ENCODE measurements at regions not wholly inside any gene's neighbourhood (a gene's known extent, or its start where the extent isn't known, plus 50 kb on each side); places are given as distances from the start of the nearest gene placed in this dataset.

DNA sequence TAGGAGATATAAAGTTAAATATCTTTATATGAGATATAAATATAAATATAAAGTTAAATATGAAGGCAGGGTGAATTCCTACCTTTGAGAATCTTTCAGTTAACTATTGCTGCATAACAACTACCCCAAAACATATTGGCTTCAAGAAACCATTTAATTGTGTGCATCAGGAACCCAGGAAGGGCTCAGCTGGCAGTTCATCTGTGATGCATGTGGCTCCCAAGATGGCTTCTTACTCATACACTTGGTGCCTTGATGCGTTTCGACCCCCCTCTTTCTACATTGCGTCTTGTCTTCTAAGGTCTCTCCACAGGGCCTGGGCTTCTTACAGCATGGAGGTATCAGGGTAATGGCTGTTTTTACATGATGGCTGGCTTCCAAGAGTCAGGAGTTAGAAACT is 253.9 kb upstream of the CRY1 start:
- DNase-seq (ENCODE audit: low read depth in 2 of 2) = no peak

GRCh38 chr12:107349008-107349747 is 255.8 kb upstream of the CRY1 start:
- DNase-seq (ENCODE audit: low read depth in 2 of 2) = no peak

DNA sequence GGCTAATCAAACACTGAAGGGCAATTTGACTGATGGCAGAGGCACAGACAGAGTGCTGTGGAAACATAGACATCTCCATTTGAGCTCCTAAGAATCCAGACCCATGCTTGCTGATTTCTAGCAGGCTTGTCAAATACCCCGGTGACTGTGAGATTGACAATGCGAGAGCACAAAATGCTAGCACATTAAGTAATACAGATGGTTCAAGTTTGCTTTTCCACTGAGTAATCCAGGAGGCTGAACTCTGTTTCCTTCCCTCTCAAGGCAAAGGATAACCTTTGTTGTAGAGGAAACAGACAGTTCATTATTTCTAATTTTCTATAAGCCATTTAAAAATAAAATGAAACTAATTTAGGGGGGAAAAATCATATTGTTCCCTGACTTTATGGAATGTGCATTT is 256.5 kb upstream of the CRY1 start:
- no peak for DNase-seq (ENCODE audit: low read depth in 2 of 2)

DNA sequence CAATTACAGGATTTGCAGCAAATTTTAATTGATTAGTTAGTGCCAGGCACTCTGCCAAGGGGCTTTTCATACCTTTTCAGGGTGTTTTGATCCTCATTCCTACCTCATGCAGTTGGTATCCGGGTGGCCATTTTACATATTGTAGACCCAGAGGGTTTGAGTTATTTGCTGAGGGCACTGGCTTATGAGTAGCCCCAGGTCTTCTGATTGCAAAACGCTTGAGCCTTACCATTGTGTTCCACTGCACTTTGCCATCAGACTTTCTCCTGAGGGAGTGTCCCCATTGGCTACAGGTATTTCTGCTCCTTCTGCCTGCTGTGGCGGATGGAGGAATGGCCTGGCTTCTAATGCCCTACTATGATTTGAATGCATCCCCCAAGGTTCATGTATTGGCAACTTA is 257.8 kb upstream of the CRY1 start:
- DNase-seq (ENCODE audit: low read depth in 2 of 2) = no peak

GRCh38 chr12:107351713-107352112 is 258.4 kb upstream of the CRY1 start:
- no peak for DNase-seq (ENCODE audit: low read depth in 2 of 2)

DNA sequence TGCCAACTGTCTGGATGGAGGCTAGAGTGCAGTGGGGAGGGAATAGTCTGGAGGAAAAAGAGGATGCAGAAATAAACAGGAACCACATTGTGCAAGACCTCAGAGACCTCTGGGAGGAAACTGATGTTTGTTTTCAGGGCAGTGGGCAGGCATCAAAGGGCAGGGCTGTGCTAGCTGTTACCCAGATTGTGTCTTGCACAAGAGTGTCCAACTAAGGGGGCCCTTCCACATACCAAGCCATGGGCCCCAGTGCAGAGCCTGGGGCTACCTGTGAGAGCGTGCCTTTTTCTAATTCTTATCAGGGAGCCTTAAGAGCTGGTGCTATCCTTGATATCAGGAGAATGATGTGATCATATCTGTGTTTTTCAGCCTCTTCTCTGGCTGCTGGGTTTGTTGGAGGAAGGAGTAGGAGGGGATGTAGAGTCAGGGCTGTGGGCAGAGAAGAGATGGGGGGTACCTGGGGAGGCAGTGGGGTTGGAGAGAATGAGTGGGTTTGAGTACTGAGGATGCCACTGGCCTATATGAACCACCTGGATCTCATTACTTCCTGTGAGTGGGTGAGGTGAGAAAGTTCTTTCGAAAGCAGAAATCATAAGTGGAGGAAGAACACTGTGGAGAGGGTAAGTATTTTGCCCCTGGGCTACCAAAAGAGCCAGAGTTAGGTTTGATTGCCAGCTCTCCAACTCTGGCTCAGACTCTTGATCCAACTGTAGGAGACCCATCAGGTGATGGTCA is 259.2 kb upstream of the CRY1 start:
- no peak for DNase-seq (ENCODE audit: low read depth in 2 of 2)

GRCh38 chr12:107353312-107353711 is 260.0 kb upstream of the CRY1 start:
- no peak for DNase-seq (ENCODE audit: low read depth in 2 of 2)

DNA sequence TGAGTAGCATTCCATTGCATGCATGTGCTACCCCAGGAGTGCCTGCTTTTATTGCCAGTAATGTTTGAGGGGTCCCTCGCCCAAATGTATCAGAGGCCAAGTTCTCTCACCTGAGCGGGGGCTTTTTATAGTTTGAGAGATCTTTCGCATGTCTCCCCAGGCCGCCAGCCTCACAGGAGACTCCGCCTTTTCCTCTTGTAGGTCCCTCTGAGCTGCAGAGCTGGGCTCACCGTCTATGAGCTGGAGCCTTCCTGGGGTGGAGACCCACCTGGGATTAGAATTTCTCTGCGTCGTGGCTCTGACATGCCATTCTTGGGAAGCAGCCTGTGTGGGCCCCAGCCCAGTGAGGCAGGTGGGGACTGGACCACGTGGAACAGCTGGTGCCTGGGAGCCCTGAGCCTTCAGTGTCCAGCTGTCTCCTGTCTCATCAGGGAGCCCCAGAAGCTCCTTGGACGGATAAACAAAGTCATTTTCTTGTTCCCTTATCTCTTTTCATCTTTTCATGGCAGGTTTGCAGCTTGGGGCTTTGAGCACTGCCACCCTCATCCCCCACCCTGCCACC is 261.7 kb upstream of the CRY1 start:
- no peak for DNase-seq (ENCODE audit: low read depth in 2 of 2)

DNA sequence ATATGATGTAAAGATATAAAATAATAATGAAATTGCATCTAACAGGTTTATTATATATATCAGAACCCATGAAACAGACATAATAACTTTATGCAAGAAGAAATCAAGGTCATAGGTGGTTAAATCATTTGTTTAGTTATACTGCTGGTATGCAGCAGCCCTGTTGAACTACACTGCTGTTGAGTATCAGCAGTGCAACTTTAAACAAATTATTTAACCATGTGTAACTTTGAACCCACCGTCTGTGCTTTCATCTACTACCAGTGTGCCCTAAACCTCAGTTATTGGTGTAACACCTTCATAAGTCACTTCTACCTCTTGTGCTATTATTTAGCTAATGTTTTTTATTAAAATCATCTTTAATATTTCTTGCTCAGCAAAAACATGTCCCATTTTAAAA is 262.3 kb upstream of the CRY1 start:
- no peak for DNase-seq (ENCODE audit: low read depth in 2 of 2)

DNA sequence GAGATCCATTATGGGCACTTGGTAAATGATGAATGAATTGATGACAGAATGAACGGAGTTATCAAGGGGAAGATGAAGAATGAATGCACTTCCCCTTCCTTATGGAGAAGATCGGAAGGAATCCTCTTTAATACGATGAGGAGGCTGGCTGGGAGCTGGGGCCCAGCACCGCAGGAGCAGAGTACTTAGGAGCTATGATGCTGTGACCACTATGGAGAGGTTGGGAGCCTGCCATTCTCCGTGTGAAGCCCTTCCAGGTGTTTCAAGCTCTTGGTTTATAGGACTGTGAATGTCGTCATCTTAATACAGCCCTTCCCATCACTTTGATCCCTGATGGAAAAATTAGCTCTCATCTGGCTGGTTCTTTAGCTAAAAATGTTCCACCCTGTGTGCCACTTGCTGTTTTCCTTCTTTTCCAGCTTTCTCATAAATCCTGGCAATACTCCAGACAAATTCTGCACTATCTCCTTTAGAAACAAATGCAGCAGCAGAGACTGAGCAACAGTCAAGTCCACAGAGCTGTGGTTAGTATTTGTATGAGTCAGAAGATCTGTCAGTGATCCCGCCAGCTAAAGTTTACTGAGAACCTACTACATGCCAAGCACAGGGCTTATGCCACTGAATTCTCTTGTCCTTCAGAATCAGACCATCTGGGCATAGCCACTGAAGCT is 263.1 kb upstream of the CRY1 start:
- DNase-seq (ENCODE audit: low read depth in 2 of 2) = no peak

GRCh38 chr12:107356937-107357295 is 263.6 kb upstream of the CRY1 start:
- DNase-seq (ENCODE audit: low read depth in 2 of 2) = no peak

DNA sequence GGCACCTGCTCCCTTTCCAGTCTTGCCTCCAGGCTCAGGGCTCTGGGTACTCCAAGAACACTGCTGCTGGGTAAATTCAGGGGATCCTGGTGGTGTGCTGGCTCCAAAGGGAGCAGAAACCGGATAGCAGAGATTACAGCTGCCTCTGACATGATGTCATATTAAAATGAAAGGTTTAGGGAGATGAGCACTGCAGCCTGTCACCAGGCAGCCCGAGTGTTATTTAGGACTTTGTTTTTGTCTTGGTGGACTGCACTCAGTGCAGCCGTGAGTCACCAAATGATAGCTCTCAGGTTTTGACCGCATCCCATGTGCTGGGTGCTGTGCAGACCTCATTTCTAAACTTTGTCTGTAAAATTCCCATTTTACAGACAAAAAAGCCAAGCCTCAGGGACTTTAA is 266.0 kb upstream of the CRY1 start:
- DNase-seq (ENCODE audit: low read depth in 2 of 2) = no peak

DNA sequence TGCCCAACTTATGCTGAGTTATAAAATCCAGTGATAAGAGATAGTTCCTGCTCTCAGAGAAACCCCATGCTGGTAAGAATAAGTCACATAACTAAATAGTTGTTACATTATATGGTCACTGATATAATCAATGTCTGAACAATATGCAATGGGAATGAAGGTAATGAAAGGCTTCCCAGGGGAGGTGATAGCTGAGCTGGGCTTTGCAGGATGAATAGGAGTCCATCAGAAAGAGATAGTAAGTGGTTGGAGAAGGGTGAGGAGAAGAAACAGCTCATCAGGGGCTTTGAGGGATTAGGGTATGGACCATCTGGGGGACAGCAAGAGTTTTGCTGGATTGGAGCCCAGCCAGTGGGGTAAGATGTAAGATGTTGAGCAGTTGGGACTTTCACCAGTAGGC is 266.7 kb upstream of the CRY1 start:
- DNase-seq (ENCODE audit: low read depth in 2 of 2) = no peak

DNA sequence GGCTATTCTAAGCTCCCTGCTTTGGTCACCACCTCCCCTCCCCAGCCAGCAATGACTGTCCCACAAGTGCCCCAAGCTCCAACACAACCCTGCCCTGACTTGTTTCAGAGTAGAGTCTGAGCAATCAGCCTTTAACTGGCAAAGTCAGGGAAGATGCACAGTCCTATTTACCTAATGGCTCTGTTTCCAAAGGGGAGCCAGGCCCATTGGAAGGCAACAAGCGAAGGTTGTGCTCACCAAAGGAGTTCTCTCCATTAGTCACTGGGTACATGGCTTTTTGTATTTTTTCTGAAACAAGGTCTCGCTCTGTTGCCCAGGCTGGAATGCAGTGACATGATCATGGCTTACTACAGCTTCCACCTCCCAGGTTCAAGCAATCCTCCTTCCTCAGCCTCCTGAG is 267.1 kb upstream of the CRY1 start:
- no peak for DNase-seq (ENCODE audit: low read depth in 2 of 2)

- DNase-seq (ENCODE audit: low read depth in 2 of 2) = no peak
Measured at GRCh38 chr12:107361970-107362369, 268.6 kb upstream of the CRY1 start.

DNA sequence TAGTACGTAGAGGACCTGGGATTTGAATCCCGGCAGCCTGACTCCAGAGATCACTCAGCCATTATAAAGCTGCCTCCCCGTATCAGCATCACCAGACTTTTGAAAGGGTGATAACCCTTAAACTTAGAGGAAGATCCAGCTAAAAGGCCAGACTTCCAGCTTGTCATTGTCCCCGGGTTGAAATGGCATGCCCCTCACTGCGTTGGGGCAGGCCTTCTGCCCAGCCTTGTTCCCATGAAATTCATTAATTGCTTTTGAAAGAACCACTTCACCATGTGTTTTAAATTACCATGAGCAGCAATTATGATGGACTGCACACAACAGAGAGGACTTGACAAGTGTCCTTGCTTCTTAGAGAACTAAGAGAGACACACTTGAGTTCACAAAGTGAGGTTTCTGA is 269.6 kb upstream of the CRY1 start:
- DNase-seq (ENCODE audit: low read depth in 2 of 2) = no peak

GRCh38 chr12:107364875-107365518 is 271.6 kb upstream of the CRY1 start:
- no peak for DNase-seq (ENCODE audit: low read depth in 2 of 2)

DNA sequence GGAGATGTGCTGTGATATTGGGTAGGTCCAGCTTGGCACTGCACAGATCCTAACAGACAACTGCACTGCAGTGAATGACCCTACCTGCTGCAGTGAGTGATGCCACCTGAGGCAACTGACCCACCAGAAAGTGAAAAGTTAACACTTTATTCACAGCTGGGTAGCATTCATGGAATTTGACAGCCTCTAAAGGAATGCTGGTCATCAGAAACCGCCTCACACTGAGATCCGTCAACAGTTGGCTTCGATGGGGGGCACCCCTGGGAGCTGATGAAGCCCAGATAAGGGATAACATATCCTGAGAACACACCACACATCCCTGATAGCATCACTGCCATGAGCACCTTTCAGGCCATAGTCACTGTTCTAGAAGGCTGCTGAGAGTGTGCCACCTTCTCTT is 272.4 kb upstream of the CRY1 start:
- no peak for DNase-seq (ENCODE audit: low read depth in 2 of 2)

- DNase-seq (ENCODE audit: low read depth in 2 of 2) = no peak
Measured at GRCh38 chr12:107366322-107366721, 273.0 kb upstream of the CRY1 start.

GRCh38 chr12:107368586-107368985 is 275.2 kb upstream of the CRY1 start:
- DNase-seq (ENCODE audit: low read depth in 2 of 2) = peak in 1 of 2 donors; percentile 21

GRCh38 chr12:107369006-107369405 is 275.7 kb upstream of the CRY1 start:
- no peak for DNase-seq (ENCODE audit: low read depth in 2 of 2)

DNA sequence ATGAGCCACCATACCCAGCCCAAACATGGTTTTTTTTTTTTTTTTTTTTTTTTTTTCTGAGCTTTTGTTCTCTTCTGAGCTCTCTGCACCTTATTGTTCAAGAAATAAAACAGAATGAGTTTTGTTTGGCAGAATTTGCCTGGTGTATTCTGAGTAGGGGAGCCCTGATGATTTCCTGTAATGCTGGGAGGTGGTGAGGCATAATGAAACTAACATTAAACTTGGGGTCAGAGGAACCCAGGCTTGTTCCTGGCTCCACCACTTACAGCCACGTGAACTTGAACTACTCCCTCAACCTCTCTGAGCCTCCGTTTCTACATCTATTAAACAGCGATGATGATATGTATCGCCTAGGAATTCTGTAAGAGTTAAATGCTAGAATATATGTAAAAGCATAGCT is 276.3 kb upstream of the CRY1 start:
- DNase-seq (ENCODE audit: low read depth in 2 of 2) = peak in 1 of 2 donors; percentile 16

Data from stimulated activated CD8-positive, alpha-beta memory T cell treated with anti-CD3 and anti-CD28 coated beads, Interleukin-15, amount 100 ng/mL, for 48 hours (primary cell).